ENCODE measurements at regions not wholly inside any gene's neighbourhood (a gene's known extent, or its start where the extent isn't known, plus 50 kb on each side); places are given as distances from the start of the nearest gene placed in this dataset.
A peak's percentile ranks its signal among the peaks of the same experiment; 100 is the strongest.

DNA sequence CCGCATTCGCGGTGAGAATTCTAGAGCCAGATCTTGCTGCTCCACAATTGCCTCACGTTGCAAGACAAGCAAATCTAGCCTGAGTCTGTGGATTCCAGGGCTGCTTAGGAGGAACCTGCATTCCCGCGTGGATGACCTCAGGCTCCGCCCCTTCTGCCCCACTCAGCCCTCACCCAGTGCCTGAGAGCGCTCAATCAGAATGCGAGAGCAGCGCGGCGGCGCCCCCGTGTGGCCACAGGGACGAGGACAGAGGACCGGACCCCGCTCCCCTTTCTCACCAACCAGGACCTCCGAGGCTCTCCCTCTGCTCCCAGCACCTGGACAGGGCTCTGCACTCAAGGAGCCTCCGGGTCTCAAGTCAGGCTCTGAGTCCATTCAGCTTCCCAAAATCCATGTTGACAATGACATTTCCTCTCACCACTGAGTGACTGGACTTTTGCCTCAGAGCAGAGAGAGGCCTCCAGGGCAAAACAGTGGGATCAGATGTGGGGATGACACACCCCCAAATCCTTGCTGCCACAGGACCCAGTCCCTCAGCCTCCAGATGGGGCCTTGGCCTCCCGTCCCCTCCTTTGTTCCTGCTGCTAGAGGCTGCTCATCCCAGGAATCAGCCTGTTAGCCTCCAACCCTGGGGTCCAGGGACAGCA, 52.0 kb downstream of the RPP21 start:
- Mint-ChIP-seq H3K27ac (ENCODE audit: unreplicated experiment) (no peak overlapping the region), H3K27me3 (ENCODE audit: low read depth) (peaks cover 53% of the 10 kb centered on the region), H3K4me3 (ENCODE audit: unreplicated experiment) (no peak overlapping the region), H3K36me3 (ENCODE audit: low read depth) (no peaks in the 10 kb centered on the region), H3K9me3 (ENCODE audit: low read depth) (no peaks in the 10 kb centered on the region), H3K4me1 (ENCODE audit: low read depth) (peaks cover 5% of the 10 kb centered on the region)
- peak; percentile 91 for DNase-seq (ENCODE audit: low spot score)
- peak; percentile 97 for TF ChIP-seq CTCF (IDR thresholded peaks at IDR 0.05)

DNA sequence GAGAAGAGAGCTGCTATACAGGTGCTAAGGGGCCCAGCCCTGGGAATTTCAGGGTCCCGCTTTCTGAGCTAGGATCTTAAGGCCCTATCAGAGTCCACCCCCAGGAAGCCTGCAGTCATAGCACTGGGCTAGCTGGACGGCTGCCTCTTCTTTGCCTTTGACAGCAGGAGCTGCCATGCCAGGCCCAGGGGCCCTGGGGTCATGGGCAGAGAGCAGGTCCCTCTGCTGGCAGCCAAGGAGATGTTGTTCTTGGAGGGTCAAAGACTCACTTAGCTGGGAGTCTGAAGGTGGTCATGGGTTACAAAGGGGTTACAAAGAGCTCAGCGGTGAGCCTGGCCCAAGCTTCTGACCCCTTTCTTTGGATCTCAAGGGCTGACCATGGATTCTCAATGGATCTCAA, 52.7 kb downstream of the RPP21 start:
- DNase-seq (ENCODE audit: low spot score) = no peak
- H3K27me3 Mint-ChIP-seq (ENCODE audit: low read depth) = peaks cover 58% of the 10 kb centered on the region
- TF ChIP-seq CTCF (IDR thresholded peaks at IDR 0.05) = no peak

DNA sequence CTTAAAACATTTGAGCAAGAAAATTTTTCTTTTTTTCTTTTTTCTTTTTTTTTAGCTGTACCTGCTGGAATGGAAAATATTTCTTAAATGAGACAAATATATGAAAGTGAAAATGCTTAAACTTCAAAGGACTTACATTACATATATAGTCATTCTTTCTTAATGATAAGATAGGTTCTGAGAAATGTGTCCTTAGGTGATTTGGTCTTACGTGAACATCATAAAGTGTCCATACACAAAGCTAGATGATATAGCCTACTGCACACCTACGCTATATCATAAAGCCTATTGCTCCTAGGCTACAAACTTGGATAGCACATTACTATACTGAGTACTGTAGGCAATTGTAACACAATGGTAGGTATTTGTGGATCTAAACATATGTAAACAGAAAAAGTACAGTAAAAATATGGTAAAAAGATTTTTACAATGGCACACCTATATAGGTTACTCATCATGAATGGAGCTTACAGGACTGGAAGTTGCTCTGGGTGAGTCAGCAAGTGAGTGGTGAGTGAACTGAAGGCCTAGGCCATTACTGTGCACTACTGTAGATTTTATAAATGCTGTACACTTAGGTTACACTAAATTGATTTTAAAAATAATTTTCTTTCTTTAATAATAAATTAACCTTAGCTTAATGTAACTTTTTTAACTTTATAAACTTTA, 54.6 kb downstream of the RPP21 start:
- H3K27ac Mint-ChIP-seq (ENCODE audit: unreplicated experiment) = no peak overlapping the region
- H3K36me3 Mint-ChIP-seq (ENCODE audit: low read depth) = no peaks in the 10 kb centered on the region
- DNase-seq (ENCODE audit: low spot score) = no peak
- peaks cover 5% of the 10 kb centered on the region for H3K4me1 Mint-ChIP-seq (ENCODE audit: low read depth)
- H3K9me3 Mint-ChIP-seq (ENCODE audit: low read depth) = no peaks in the 10 kb centered on the region
- H3K27me3 Mint-ChIP-seq (ENCODE audit: low read depth) = peaks cover 63% of the 10 kb centered on the region
- H3K4me3 Mint-ChIP-seq (ENCODE audit: unreplicated experiment) = no peak overlapping the region
- TF ChIP-seq CTCF (IDR thresholded peaks at IDR 0.05) = no peak

More for the DNA sequence above, 52.7 kb downstream of the RPP21 start:
- Mint-ChIP-seq H3K27ac (ENCODE audit: unreplicated experiment) (no peak overlapping the region), H3K4me1 (ENCODE audit: low read depth) (peaks cover 5% of the 10 kb centered on the region), H3K36me3 (ENCODE audit: low read depth) (no peaks in the 10 kb centered on the region), H3K9me3 (ENCODE audit: low read depth) (no peaks in the 10 kb centered on the region), H3K4me3 (ENCODE audit: unreplicated experiment) (no peak overlapping the region)

DNA sequence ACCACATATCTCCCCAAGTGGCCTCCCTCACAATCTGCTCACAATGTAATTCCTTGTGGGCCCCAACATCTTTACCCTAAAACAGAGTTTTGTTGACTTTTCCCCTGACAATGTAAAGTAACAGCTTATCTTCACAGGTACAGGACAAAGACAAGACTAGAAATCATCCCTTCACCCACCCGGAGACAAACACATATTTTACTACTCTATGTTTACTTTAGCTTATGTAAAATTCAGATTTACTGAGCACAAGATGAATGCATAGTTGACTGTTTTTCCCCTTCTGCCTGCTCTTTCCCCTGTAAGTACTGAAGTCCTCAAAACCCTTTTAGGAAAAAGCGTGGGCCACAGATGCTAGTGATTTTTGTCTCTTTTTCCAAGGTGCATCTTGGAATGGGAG, 61.0 kb downstream of the RPP21 start:
- no peak for TF ChIP-seq CTCF (IDR thresholded peaks at IDR 0.05)
- H3K9me3 Mint-ChIP-seq (ENCODE audit: low read depth) = peaks cover 11% of the 10 kb centered on the region

GRCh38 chr6:30409184-30409583, 64.2 kb downstream of the RPP21 start:
- TF ChIP-seq CTCF (IDR thresholded peaks at IDR 0.05) = no peak
- H3K27me3 Mint-ChIP-seq (ENCODE audit: low read depth) = peaks cover 77% of the 10 kb centered on the region
- H3K9me3 Mint-ChIP-seq (ENCODE audit: low read depth) = peaks cover 15% of the 10 kb centered on the region

More for the DNA sequence above, 61.0 kb downstream of the RPP21 start:
- Mint-ChIP-seq H3K27ac (ENCODE audit: unreplicated experiment) (no peak overlapping the region), H3K4me1 (ENCODE audit: low read depth) (no peaks in the 10 kb centered on the region), H3K36me3 (ENCODE audit: low read depth) (peaks cover 4% of the 10 kb centered on the region), H3K27me3 (ENCODE audit: low read depth) (peaks cover 71% of the 10 kb centered on the region), H3K4me3 (ENCODE audit: unreplicated experiment) (no peak overlapping the region)
- no peak for DNase-seq (ENCODE audit: low spot score)

More at GRCh38 chr6:30409184-30409583, 64.2 kb downstream of the RPP21 start:
- Mint-ChIP-seq H3K36me3 (ENCODE audit: low read depth) (peaks cover 6% of the 10 kb centered on the region), H3K4me3 (ENCODE audit: unreplicated experiment) (no peak overlapping the region), H3K27ac (ENCODE audit: unreplicated experiment) (no peak overlapping the region), H3K4me1 (ENCODE audit: low read depth) (peaks cover 3% of the 10 kb centered on the region)
- no peak for DNase-seq (ENCODE audit: low spot score)

Data from chondrocyte (in vitro differentiated cells).